Endothelial cell of umbilical vein (primary cell): ENCODE measurements at regions not wholly inside any gene's neighbourhood (a gene's known extent, or its start where the extent isn't known, plus 50 kb on each side); places are given as distances from the start of the nearest gene placed in this dataset.

Experiments
- BruUV-seq: library from RNA; stranded (reverse); fragments of 400-500 nt; replicated peaks from 2 replicates; lab custom pipeline; 2021; lab: Mats Ljungman, UMichigan
- CTCF ChIA-PET: fragments of 300-600, 350-600 bp; sonication (Branson Sonifier 250); formaldehyde crosslinking; loops from one replicate; lab custom pipeline; 2021; ENCODE audit warnings: antibody characterized with exemption, inconsistent platforms; lab: Charles Lee
- POLR2A ChIA-PET: fragments of 300-600, 350-600 bp; sonication (Branson Sonifier 250); formaldehyde crosslinking; loops from one replicate; lab custom pipeline; 2021; ENCODE audit warnings: antibody characterized with exemption, inconsistent platforms; lab: Charles Lee
- DNase-seq: peaks from one replicate; pipeline ENCODE4 v3.0.0-alpha.2; 2011; ENCODE audit warnings: low read depth, low spot score
- FAIRE-seq: peaks from 2 replicates; lab custom pipeline; 2011; peaks lifted over from hg19 to GRCh38; lab: Jason Lieb, UNC
- H2AFZ ChIP-seq: 2 replicates; pipeline ENCODE4 v1.6.0; 2012; ENCODE audit warnings: low read depth, low read length, control low read depth, inconsistent platforms
- H3K27ac ChIP-seq: 2 replicates; pipeline ENCODE4 v1.5.1; 2011; ENCODE audit warnings: low read depth, mild to moderate bottlenecking, control low read depth, low read length, moderate library complexity; ENCODE audit not compliant: insufficient read depth
- H3K27me3 ChIP-seq, 2 experiments: 2 replicates each; pipeline versions ENCODE4 v1.6.0 to v1.6.1; 2011; ENCODE audit warnings: low read length in 2 of 2, mixed read lengths in 1 of 2; ENCODE audit not compliant: control insufficient read depth in 2 of 2, insufficient read depth in 2 of 2
- H3K36me3 ChIP-seq, 2 experiments: 2 replicates in 1 of 2; 3 replicates in 1 of 2; pipeline ENCODE4 v1.5.1; 2011; ENCODE audit warnings: low read length in 2 of 2, mild to moderate bottlenecking in 1 of 2, moderate library complexity in 1 of 2; ENCODE audit not compliant: control insufficient read depth in 2 of 2, insufficient read depth in 2 of 2; ENCODE audit errors: extremely low read depth in 1 of 2
- H3K4me1 ChIP-seq: 3 replicates; pipeline ENCODE4 v1.5.1; 2011; ENCODE audit warnings: mild to moderate bottlenecking, low read length; ENCODE audit not compliant: control insufficient read depth, insufficient read depth; ENCODE audit errors: extremely low read depth
- H3K4me2 ChIP-seq: 2 replicates; pipeline ENCODE4 v1.6.1; 2011; ENCODE audit warnings: low read length, control low read depth, mixed read lengths; ENCODE audit not compliant: insufficient read depth
- H3K4me3 ChIP-seq, 3 experiments: fragments of 200-600 bp in 1 of 3; sonication (generic), shearing (Covaris generic) in 1 of 3; replicated peaks in 1 of 3; 2 replicates each; pipeline ENCODE4 v1.5.1; 2011 to 2016; ENCODE audit warnings: control low read depth in 3 of 3, low read length in 3 of 3, mild to moderate bottlenecking in 2 of 3, inconsistent platforms in 1 of 3, low read depth in 1 of 3, moderate library complexity in 1 of 3; ENCODE audit not compliant: insufficient read depth in 1 of 3
- H3K79me2 ChIP-seq: 2 replicates; pipeline ENCODE4 v1.6.0; 2012; ENCODE audit warnings: low read length, inconsistent platforms; ENCODE audit not compliant: control insufficient read depth, insufficient read depth
- H3K9ac ChIP-seq: replicated peaks from 2 replicates; pipeline ENCODE3; 2011; ENCODE audit warnings: low read length, control low read depth; ENCODE audit not compliant: insufficient read depth; ENCODE audit errors: extremely low read depth
- H3K9me1 ChIP-seq: replicated peaks from 3 replicates; pipeline ENCODE4 v1.6.0; 2011; ENCODE audit warnings: mild to moderate bottlenecking, low read length; ENCODE audit not compliant: control insufficient read depth, insufficient read depth; ENCODE audit errors: extremely low read depth
- H3K9me3 ChIP-seq: replicated peaks from 2 replicates; pipeline ENCODE4 v1.5.1; 2012; ENCODE audit warnings: low read length, inconsistent platforms; ENCODE audit not compliant: control insufficient read depth, insufficient read depth
- H4K20me1 ChIP-seq: replicated peaks from 2 replicates; pipeline ENCODE3; 2011; ENCODE audit warnings: mild to moderate bottlenecking, low read length; ENCODE audit not compliant: control insufficient read depth, insufficient read depth; ENCODE audit errors: extremely low read depth
- EZH2 ChIP-seq: IDR thresholded peaks from 2 replicates; pipeline ENCODE4 v1.6.1; 2012; ENCODE audit warnings: borderline replicate concordance, low read depth, mild to moderate bottlenecking, moderate library complexity, low read length, inconsistent platforms; ENCODE audit not compliant: severe bottlenecking
- FOS ChIP-seq: IDR thresholded peaks from 2 replicates; pipeline ENCODE4 v1.6.1; 2011; ENCODE audit warnings: mild to moderate bottlenecking, low read length, moderate library complexity, borderline replicate concordance; ENCODE audit not compliant: insufficient read depth
- GATA2 ChIP-seq: IDR thresholded peaks from 2 replicates; pipeline ENCODE4 v1.7.0; 2011; ENCODE audit warnings: low read depth, mild to moderate bottlenecking, moderate library complexity, mixed read lengths, low read length; ENCODE audit not compliant: insufficient read length, insufficient read depth
- JUN ChIP-seq: IDR thresholded peaks from 2 replicates; pipeline ENCODE4 v1.6.1; 2011; ENCODE audit warnings: borderline replicate concordance, low read depth; ENCODE audit not compliant: insufficient read length, insufficient read depth
- MYC ChIP-seq: IDR thresholded peaks from one replicate; pipeline ENCODE4 v1.6.1; 2011; ENCODE audit warnings: mild to moderate bottlenecking, low read depth, low read length
- POLR2A ChIP-seq: IDR thresholded peaks from 2 replicates; pipeline ENCODE4 v1.6.1; 2012; ENCODE audit warnings: low read depth, mild to moderate bottlenecking, control low read depth, low read length
- POLR2AphosphoS5 ChIP-seq: IDR thresholded peaks from 2 replicates; pipeline ENCODE4 v1.6.1; 2012; ENCODE audit warnings: low read depth, mild to moderate bottlenecking, control low read depth, low read length, moderate library complexity; ENCODE audit not compliant: insufficient read depth
- dilution Hi-C: fragments of 300-500 bp; cut with MboI; formaldehyde crosslinking; loops from one replicate; pipeline ENCODE4 v1.15.0; 2019; ENCODE audit warnings: low sequenced_read_pairs; ENCODE audit not compliant: extremely low pct_ligation_motif_present
- intact Hi-C: fragments of 100-400 bp; cut with micrococcal nuclease; formaldehyde crosslinking; loops from one replicate; pipeline ENCODE4 v1.10.0; 2022
- TF ChIP-seq, protein P1 (sequence below): IDR thresholded peaks from 2 replicates; pipeline ENCODE4 v1.6.1; 2011; ENCODE audit not compliant: insufficient read depth, insufficient read length
- TF ChIP-seq, protein P2 (sequence below), 2 donors: IDR thresholded peaks; 1 replicate in 1 of 2; 2 replicates in 1 of 2; pipeline ENCODE4 v1.5.1; 2011; ENCODE audit warnings: low read length in 2 of 2, mild to moderate bottlenecking in 2 of 2, moderate library complexity in 2 of 2, control low read depth in 1 of 2, inconsistent platforms in 1 of 2, low read depth in 1 of 2; ENCODE audit not compliant: insufficient read depth in 1 of 2; ENCODE audit errors: extremely low read depth in 1 of 2

DNA sequence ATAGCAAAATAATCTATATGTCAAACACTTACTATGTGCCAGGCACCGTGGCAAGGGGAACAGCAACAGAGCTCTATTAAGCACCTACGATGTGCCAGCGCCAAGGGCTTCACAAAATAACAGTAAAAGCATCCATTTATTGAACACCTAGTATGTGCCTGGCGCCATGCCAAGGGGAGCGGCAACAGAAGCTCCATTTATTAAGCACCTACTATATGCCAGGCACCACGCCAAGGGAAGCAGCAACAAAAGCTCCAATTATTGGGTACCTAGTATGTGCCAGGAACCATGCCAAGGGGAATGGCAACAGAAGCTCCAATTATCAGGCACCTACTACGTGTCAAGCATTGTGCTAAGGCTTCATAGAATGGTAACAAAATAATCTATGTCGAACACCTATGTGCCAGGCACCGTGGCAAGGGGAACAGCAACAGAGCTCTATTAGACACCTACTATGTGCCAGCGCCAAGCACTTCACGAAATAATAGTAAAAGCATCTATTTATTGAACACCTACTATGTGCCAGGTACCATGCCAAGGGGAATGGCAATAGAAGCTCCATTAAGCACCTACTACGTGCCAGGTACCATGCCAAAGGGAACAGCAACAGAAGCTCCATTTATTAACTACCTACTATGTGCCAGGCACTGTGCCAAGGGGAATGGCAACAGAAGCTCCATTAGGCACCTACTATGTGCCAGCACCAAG lies 107.7 kb downstream of the PTPRS start:
- H3K4me3 ChIP-seq = no peak overlapping the region
- no peak overlapping the region for H3K9ac ChIP-seq
- no TSS peak for BruUV-seq
- H3K27me3 ChIP-seq = peaks cover 0 to 3% of the 10 kb centered on the region in 2 experiments
- H3K36me3 ChIP-seq = no peaks in the 10 kb centered on the region
- no peaks in the 10 kb centered on the region for H3K9me3 ChIP-seq
- no peak overlapping the region for H3K4me2 ChIP-seq
- TF ChIP-seq MYC (no peak), POLR2AphosphoS5 (no peak), FOS (no peak), JUN (no peak), EZH2 (no peak), POLR2A (no peak), GATA2 (no peak)
- TF ChIP-seq, protein P1, sequence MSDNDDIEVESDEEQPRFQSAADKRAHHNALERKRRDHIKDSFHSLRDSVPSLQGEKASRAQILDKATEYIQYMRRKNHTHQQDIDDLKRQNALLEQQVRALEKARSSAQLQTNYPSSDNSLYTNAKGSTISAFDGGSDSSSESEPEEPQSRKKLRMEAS = no peak
- TF ChIP-seq, protein P2, sequence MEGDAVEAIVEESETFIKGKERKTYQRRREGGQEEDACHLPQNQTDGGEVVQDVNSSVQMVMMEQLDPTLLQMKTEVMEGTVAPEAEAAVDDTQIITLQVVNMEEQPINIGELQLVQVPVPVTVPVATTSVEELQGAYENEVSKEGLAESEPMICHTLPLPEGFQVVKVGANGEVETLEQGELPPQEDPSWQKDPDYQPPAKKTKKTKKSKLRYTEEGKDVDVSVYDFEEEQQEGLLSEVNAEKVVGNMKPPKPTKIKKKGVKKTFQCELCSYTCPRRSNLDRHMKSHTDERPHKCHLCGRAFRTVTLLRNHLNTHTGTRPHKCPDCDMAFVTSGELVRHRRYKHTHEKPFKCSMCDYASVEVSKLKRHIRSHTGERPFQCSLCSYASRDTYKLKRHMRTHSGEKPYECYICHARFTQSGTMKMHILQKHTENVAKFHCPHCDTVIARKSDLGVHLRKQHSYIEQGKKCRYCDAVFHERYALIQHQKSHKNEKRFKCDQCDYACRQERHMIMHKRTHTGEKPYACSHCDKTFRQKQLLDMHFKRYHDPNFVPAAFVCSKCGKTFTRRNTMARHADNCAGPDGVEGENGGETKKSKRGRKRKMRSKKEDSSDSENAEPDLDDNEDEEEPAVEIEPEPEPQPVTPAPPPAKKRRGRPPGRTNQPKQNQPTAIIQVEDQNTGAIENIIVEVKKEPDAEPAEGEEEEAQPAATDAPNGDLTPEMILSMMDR (IDR thresholded peaks at IDR 0.05; ENCODE audit: extremely low read depth in 1 of 2, insufficient read depth in 1 of 2, low read depth in 1 of 2, low read length in 2 of 2) = no peak
- intact Hi-C loops = no loop called here
- H3K27ac ChIP-seq = no peak overlapping the region
- FAIRE-seq = no peak
- H2AFZ ChIP-seq = no peak overlapping the region
- no peak for DNase-seq
- H3K79me2 ChIP-seq = no peaks in the 10 kb centered on the region
- H4K20me1 ChIP-seq = no peaks in the 10 kb centered on the region
- H3K9me1 ChIP-seq = no peaks in the 10 kb centered on the region
- dilution Hi-C loops = no loop called here
- ChIA-PET CTCF (interaction anchor here (0.6 to 1.3 kb wide), 2 partner anchors 105 to 185 kb away, joined by 4 to 5 read pairs; no protein-coding TSS in a partner anchor), POLR2A (no interaction called here)
- no peaks in the 10 kb centered on the region for H3K4me1 ChIP-seq
